ENCODE measurements at regions not wholly inside any gene's neighbourhood (a gene's known extent, or its start where the extent isn't known, plus 50 kb on each side); places are given as distances from the start of the nearest gene placed in this dataset.
"Not testable (repeated sequence)": the region's sequence is repeated elsewhere in the genome, so short reads cannot be mapped to it uniquely, and the experiment has no call there.

- no peak for DNase-seq (ENCODE audit: low read depth)
Measured at GRCh38 chr7:121521711-121522400, 125.7 kb upstream of the FAM3C start.

DNA sequence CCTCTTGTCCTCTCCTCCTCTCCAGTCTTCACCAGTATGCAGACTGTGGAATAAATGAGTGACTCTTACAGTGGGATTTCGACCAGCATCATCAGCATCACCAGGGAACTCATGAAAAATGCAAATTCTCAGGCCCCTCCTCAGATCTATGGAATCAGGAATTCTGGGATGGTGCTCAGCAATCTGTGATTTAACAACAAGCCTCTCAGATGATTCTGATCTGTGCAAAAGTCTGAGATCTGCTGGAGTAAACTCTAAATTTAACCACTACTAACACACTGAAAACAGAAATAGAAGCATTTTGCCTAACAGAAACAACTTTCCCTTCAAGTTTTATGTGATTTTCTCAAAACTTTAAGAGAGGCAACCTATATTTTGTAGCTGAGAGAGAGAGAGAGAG is 124.8 kb upstream of the FAM3C start:
- DNase-seq (ENCODE audit: low read depth) = no peak

DNA sequence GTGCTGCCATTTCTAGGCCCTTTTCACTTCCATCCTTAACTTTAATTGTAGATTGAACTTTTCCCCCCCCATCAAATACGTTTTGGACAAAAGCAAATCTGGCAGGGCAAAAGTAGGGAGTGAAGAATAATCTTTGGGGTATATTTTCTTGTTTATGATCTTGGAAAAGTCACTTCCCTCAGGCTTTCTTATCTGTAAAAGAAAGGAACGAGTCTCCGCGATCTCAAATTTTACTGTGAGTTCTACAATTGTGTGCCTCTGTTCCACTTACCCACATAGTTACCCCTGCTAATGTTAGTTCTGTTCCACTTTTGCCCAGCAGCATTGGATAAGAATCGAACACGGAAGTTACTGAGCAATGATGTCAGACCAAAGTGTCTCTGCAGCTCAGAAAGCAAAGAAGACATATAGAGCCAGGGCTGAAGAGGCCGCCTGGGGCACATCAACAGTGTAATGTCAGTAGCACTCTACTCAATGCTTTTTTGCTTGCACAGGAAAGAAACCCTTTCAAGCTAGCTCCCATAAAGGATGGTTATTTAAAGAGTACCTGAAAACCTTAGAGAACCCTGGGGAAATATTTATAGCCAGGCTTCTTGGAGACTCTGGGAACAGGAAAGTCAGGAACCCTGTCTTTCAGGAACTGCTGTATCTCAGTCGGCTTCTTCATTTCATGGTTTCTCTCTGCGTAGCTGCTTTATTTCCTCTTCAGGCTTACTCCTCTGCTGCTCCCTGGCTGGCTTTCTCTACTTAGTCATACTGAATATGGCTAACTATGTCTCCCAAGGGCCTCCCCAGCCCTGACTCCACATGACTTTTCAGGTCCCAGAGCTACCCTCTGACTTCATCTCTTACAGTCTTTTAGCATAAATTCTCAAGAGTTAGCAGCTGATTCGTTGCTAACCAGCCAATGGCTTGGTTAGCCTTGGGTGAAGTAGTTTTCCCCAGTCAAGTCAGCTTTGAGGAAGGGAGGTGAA is 123.7 kb upstream of the FAM3C start:
- peak; percentile 95 for DNase-seq (ENCODE audit: low read depth)

DNA sequence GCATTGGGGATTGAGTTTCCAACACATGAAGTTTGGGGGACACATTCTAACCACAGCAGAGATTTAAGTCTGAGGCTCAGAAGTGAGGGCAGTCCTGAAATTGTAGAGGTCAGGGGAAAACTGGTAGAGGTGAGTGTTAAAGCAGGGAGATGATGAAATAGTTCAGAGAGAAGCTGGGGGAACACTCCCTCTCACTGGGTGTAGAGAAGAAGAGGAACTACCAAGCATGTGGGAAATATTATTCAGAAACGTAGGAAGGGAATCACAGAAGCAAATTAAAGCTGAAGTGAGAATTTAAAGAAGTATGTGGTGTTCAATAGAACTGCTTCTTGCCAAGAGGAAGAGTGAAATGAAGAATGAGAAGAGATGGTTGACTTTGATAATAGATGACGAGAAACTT is 121.5 kb upstream of the FAM3C start:
- no peak for DNase-seq (ENCODE audit: low read depth)

DNA sequence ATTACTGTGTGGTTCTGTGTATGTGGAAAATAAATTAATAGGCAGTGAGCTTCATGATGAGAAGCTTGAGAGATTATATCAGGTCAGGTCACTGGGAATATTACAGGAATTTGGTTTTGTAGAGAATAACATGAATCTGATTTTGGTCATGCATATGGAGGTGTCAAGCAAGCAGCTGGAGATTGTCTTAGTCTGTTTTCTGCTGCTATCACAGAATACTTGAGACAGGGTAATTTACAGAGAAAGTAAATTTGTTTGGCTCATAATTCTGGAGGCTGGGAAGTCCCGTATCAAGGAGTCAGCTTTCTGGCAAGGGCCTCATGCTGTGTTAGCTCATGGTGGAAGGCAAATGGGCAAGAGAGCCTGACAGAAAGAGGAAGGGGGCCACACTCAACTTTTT is 120.7 kb upstream of the FAM3C start:
- no peak for DNase-seq (ENCODE audit: low read depth)

DNA sequence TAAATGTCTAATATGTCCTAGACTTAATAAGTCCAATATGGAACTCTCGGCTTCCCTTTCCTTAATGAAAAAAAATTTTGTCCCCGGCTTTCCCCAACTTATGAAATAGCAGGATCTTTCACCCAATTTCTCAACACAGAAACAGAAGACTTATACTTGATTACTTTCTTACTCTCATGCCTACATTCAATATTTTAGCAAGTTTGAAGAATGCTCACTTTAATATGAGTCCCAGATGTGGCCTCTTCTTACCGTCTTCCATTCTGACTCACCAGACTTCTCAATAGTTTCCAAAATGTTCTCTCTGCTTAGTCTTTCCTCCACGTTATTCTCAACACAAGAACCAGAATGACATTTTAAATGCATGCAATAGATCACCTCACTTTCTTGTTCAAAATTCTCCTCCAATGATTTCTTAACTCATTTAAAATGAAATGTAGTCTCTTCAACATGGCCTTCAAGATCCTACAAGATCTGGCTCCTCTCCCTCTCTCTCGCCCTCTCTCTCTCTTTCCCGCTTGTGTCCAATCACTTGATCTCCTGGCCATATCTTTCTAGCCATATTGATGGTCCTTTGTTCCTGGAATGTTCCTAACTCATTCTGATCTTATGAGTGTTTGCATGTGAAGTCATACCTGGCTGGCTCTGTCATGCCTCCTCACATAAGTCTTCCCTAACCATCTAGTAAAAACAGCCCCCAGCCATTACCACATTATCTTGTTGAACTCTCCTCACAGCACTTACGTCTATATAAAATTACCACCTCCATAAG is 119.7 kb upstream of the FAM3C start:
- no peak for DNase-seq (ENCODE audit: low read depth)

DNA sequence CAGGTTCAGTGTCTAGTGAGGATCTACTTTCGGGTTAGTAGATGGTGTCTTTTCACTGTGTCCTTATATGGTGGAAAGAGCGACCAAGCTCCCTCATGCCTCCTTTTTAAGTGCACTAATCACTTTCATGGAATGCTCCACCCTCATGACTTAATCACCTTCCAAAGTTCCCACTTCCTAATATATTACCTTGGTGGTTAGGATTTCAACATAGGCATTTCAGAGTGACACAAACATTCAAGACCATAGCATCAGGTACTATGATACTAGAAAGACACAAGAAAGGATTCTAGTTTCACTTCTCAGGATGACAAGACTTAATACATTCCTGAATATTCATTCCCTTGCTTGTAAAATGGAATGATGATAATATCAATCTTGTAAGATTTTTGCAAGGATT is 119.1 kb upstream of the FAM3C start:
- DNase-seq (ENCODE audit: low read depth) = no peak

GRCh38 chr7:121513105-121513504 is 117.0 kb upstream of the FAM3C start:
- DNase-seq (ENCODE audit: low read depth) = no peak

DNA sequence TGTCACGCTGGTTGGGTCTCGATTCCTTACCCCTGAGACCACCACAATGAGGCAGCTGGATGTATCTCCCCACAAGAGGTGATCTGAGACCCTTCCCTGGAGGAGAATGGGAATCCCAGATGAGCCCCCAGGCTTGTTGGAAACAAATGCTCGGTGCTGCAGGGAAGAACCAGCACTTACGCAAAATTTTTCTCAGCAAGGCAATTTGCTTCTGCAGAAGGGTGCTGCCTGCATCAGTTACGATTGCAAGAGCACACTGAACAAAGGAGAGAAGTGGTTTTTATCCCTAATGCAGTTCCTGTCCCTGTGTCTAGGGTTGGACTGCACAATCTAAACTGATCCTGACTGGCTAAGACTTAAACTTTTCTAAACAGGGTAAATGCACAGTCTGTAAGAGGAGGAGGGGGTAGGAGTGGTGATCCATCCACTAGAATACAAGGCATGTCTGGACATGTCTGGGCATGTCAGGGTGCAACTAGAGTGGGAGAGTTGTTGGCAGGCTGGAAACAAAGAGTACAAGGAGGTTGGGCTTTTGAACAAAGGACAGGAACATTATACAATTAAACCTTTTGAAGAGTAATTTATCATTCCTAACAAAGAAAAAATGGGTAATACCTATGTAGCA is 114.9 kb upstream of the FAM3C start:
- DNase-seq (ENCODE audit: low read depth) = no peak

DNA sequence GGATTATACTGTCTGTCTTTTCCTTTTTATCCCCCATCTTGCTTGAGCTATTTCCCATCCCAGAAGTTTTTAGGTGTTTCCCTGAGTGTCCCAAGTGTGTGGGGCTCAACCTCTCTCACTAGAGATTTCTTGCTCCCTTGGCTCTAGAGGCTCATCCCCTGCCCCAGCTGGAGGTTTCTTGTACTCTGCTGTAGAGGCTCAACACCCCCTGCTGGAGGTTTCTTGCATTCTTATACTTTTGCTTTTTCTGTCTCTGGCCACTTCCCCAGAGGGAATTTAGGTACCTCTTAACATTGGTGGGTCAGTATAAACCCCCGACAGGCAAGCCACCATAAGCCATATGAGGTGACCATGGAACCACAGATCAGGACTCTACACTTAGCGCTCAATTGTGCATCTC is 114.2 kb upstream of the FAM3C start:
- no peak for DNase-seq (ENCODE audit: low read depth)

GRCh38 chr7:121505540-121506182 is 109.6 kb upstream of the FAM3C start:
- no peak for DNase-seq (ENCODE audit: low read depth)

GRCh38 chr7:121505021-121505420 is 108.9 kb upstream of the FAM3C start:
- no peak for DNase-seq (ENCODE audit: low read depth)

GRCh38 chr7:121504482-121504881 is 108.4 kb upstream of the FAM3C start:
- peak; percentile 86 for DNase-seq (ENCODE audit: low read depth)

- DNase-seq (ENCODE audit: low read depth) = no peak
Measured at GRCh38 chr7:121503730-121504129, 107.6 kb upstream of the FAM3C start.

- DNase-seq (ENCODE audit: low read depth) = no peak
Measured at GRCh38 chr7:121503039-121503438, 106.9 kb upstream of the FAM3C start.

- DNase-seq (ENCODE audit: low read depth) = no peak
Measured at GRCh38 chr7:121501566-121501965, 105.5 kb upstream of the FAM3C start.

DNA sequence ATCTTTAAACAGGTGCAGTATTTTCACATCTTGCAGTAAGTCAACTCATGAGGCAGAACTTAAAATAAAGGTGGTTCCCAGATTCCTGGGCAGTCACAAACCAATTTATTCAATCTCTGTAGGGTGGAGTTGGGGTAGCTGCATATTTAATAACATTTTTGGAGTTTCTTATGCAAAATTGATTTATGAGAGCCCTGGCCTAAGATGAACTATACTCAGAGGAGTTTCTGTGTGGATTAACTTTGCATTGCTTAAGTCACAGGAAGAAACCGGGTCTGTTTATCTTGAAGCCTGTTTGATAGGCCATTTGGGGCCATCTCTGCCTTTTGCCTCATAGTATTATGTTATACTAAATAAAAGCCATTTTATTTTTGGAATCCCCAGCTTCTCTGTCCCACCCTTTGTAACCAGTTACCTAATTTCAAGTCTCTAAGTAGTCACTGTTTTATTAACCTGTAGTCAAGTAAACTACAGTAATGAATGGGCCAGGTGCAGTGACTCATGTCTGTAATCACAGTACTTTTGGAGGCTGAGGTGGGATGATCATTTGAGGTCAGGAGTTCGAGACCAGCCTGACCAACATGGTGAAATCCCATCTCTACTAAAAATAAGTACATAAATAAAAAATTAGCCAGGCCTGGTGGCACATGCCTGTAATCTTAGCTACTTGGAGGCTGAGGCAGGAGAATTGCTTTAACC is 104.4 kb upstream of the FAM3C start:
- DNase-seq (ENCODE audit: low read depth) = no peak

GRCh38 chr7:121499624-121500023 is 103.5 kb upstream of the FAM3C start:
- DNase-seq (ENCODE audit: low read depth) = peak; percentile 45

DNA sequence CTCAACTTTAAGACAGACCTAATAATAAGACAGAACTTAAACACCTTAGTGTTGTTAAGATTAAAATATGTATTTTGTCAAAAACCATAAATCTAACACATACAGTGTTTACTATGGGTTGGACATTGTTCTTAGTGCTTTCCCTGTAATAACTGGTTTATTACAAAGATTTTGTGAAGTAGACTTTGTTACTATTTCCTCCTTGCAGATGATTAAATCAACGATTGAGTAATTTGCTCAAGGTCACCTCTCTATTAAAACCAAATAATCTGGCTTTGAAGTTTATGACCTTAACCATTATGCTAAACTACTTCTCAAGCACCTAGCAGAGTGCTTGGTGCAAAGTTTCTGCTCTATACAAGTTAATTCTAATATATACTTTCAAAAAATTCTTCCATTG is 102.7 kb upstream of the FAM3C start:
- DNase-seq (ENCODE audit: low read depth) = no peak

- DNase-seq (ENCODE audit: low read depth) = not testable (repeated sequence)
Measured at GRCh38 chr7:121497545-121497944, 101.4 kb upstream of the FAM3C start.

DNA sequence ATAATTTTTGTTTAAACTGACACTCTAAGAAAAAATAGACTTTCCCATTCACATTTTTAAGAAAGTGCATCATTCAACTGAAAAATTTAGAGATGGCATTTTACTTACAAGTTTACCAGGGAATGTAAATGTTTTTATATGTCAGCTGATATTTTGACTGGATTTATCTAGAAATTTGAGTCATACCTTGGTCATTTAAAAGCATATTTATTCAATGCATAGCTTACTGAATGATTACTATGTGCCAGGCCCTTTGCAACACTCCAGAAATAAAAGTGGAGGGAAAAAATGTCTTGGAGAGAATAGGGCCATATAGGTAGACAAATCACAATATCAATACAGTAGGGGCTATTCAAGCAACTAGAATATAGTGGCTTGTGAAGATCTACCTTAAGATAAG is 98.4 kb upstream of the FAM3C start:
- DNase-seq (ENCODE audit: low read depth) = no peak
